NT2/D1 (cell line): ENCODE measurements at regions not wholly inside any gene's neighbourhood (a gene's known extent, or its start where the extent isn't known, plus 50 kb on each side); places are given as distances from the start of the nearest gene placed in this dataset.
"Not testable (repeated sequence)": the region's sequence is repeated elsewhere in the genome, so short reads cannot be mapped to it uniquely, and the experiment has no call there.

Experiments
- DNase-seq: peaks from one replicate; pipeline ENCODE4 v3.0.0-alpha.2; 2011; ENCODE audit warnings: low read depth, low spot score
- H3K27me3 ChIP-seq: 2 replicates; pipeline ENCODE4 v1.6.0; 2011; ENCODE audit warnings: mild to moderate bottlenecking; ENCODE audit not compliant: insufficient read length, insufficient read depth
- H3K36me3 ChIP-seq: 2 replicates; pipeline ENCODE4 v1.6.1; 2011; ENCODE audit warnings: mild to moderate bottlenecking, low read length, mixed read lengths; ENCODE audit not compliant: insufficient read depth, insufficient read length
- H3K4me1 ChIP-seq: 2 replicates; pipeline ENCODE4 v1.5.1; 2011; ENCODE audit not compliant: insufficient read depth, insufficient read length
- H3K4me3 ChIP-seq: 2 replicates; pipeline ENCODE4 v1.5.1; 2011; ENCODE audit warnings: low read depth; ENCODE audit not compliant: insufficient read length
- H3K9ac ChIP-seq: 2 replicates; pipeline ENCODE4 v1.6.0; 2011; ENCODE audit warnings: low read depth; ENCODE audit not compliant: insufficient read length
- H3K9me3 ChIP-seq: 2 replicates; pipeline ENCODE4 v1.5.1; 2011; ENCODE audit warnings: mild to moderate bottlenecking, low read length; ENCODE audit not compliant: insufficient read depth
- SUZ12 ChIP-seq: IDR thresholded peaks from 2 replicates; pipeline ENCODE4 v1.6.1; 2011; ENCODE audit not compliant: insufficient read length, insufficient read depth; ENCODE audit errors: extremely low read depth
- YY1 ChIP-seq: IDR thresholded peaks from 2 replicates; pipeline ENCODE4 v1.6.1; 2011; ENCODE audit not compliant: insufficient read length, insufficient read depth
- ZNF274 ChIP-seq: IDR thresholded peaks from 2 replicates; pipeline ENCODE4 v1.6.1; 2011; ENCODE audit warnings: mild to moderate bottlenecking, low read depth, low read length

DNA sequence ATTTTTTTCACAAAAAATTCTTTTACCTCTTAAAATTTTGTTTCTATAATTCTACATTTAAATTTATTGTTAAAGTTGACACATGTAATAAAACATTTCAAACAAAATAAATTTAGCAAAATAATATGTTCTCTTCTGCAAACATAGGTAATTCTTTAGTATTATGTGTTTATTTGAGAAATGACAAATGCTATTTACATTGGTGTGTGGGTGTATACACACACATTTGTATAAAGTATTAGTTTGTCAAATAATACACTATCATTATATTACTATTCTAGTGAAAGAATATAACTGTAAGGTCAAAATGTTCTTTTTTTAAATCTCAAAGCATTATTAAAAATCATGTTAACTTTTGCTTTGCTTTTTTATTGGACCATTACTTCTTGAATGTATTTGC, 1370.6 kb downstream of the SI start:
- H3K36me3 ChIP-seq = no peaks in the 10 kb centered on the region
- no peak for DNase-seq
- no peak overlapping the region for H3K9ac ChIP-seq
- H3K4me1 ChIP-seq = no peaks in the 10 kb centered on the region
- TF ChIP-seq YY1 = no peak
- no peaks in the 10 kb centered on the region for H3K9me3 ChIP-seq
- no peaks in the 10 kb centered on the region for H3K27me3 ChIP-seq
- no peak overlapping the region for H3K4me3 ChIP-seq

DNA sequence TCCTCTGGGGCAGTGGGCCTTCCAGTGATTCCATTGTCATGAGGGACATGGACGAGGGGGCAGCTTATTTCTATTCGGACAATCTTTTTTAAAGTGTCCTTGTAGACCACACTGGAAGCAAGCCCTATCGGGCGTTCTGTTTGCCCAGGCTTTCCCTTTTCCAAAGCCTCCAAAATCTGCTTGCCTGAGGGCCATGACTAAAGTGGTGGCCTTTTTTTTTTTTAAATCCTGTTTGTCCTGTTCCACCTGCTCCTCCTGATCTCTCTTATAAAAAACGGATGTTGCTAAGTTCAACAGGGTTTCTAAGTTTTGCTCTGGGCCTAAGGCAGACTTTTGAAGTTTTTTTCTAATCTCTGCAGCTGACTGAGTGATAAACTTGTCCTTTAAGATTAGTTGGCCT, 1380.1 kb downstream of the SI start:
- not testable (repeated sequence) for H3K27me3 ChIP-seq, H3K4me1 ChIP-seq, H3K4me3 ChIP-seq, H3K36me3 ChIP-seq, DNase-seq, H3K9me3 ChIP-seq, H3K9ac ChIP-seq

DNA sequence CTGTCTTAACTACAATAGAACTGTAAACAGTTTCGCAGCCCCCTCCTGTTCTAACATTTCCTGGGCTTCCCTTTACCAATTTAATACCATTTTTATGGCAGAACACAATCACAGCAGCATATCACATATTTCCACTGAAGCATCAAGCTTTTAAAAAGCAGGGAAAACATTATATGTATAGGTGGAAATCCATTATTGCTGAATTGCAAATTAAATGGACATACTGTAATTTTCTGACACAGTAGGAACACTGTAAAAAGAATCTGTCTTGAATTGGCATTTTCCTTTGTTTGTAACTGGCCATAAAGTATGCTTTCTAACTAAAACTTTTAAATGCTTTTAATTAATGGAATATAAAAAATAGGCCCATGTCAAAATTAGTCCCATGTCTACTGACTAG, 1385.8 kb downstream of the SI start:
- no peaks in the 10 kb centered on the region for H3K4me1 ChIP-seq
- TF ChIP-seq SUZ12 (no peak), ZNF274 (no peak), YY1 (no peak)

DNA sequence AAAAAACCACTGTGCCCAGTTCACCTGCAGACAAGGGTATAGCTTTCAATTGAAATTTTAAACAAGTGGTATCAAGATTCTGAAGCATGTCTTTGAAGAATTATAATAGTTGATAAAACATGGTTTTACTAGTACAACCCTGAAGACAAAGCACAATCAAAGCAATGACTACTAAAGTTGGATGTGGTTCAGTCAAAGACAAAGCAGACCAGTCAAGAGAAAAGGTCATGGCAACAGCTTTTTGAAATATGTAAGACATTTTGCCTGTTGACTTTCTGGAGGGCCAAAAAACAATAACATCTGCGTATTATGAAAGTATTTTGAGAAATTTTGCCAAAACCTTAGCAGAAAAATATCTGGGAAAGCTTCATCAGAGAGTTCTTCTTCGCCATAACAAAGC, 1393.6 kb downstream of the SI start:
- DNase-seq = no peak
- TF ChIP-seq SUZ12 (no peak), YY1 (no peak), ZNF274 (no peak)
- H3K9me3 ChIP-seq = peaks cover 15% of the 10 kb centered on the region

More for the DNA sequence above, 1385.8 kb downstream of the SI start:
- H3K27me3 ChIP-seq = no peaks in the 10 kb centered on the region
- no peak overlapping the region for H3K9ac ChIP-seq
- H3K4me3 ChIP-seq = no peak overlapping the region
- no peak for DNase-seq
- H3K36me3 ChIP-seq = no peaks in the 10 kb centered on the region
- peaks cover 21% of the 10 kb centered on the region for H3K9me3 ChIP-seq

DNA sequence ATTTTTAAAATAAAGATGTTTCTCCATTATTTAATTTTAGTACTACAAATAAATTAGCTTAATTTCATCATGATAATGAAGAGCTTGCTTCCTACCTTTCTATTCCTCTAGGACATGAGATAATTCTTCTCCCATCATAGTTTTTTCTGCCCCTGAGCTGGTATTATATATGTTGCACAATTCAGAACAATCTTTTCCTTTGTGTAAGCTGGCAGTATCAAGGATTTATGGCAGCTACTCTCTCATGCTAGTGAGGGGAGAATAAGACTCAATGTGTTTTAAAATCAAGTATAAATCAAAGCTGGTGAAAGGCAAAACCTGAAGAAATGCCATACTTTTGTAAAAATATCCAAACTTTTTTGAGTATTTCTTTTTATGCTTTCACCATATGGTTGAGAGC, 1405.3 kb downstream of the SI start:
- Histone ChIP-seq H3K36me3 (no peaks in the 10 kb centered on the region), H3K27me3 (no peaks in the 10 kb centered on the region), H3K4me3 (no peak overlapping the region), H3K9me3 (no peaks in the 10 kb centered on the region; the same call in 1 of the 2 replicates), H3K9ac (no peak overlapping the region), H3K4me1 (no peaks in the 10 kb centered on the region)
- no peak for DNase-seq
- no peak for TF ChIP-seq YY1
- no peak for TF ChIP-seq SUZ12
- TF ChIP-seq ZNF274 = no peak

More for the DNA sequence above, 1393.6 kb downstream of the SI start:
- no peak overlapping the region for H3K4me3 ChIP-seq
- no peaks in the 10 kb centered on the region for H3K36me3 ChIP-seq
- H3K9ac ChIP-seq = no peak overlapping the region
- no peaks in the 10 kb centered on the region for H3K4me1 ChIP-seq
- no peaks in the 10 kb centered on the region for H3K27me3 ChIP-seq

DNA sequence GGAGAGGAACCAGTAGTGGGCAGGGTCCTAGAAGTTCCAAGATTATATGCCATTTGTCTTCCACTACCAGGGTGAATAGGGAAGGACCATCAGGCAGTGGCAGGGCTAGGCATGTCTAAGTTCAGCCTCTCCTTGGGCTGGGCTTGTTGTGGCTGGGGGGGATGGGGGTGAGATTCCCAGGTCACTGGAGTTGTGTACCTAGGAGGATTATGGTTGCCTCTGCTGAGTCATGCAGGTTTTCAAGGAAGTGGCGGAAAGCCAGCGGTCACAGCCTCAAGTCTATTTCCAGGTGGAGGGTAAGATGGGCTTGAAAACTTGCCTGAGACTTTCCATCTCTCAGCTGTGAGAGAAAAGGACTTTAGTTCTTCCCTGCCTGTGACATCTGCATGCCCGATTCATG, 1407.1 kb downstream of the SI start:
- DNase-seq = no peak
- no peak overlapping the region for H3K4me3 ChIP-seq
- no peaks in the 10 kb centered on the region for H3K27me3 ChIP-seq
- no peaks in the 10 kb centered on the region; the same call in 1 of the 2 replicates for H3K9me3 ChIP-seq
- H3K4me1 ChIP-seq = no peaks in the 10 kb centered on the region
- H3K9ac ChIP-seq = no peak overlapping the region
- H3K36me3 ChIP-seq = no peaks in the 10 kb centered on the region
- TF ChIP-seq YY1 (no peak), ZNF274 (no peak), SUZ12 (no peak)

DNA sequence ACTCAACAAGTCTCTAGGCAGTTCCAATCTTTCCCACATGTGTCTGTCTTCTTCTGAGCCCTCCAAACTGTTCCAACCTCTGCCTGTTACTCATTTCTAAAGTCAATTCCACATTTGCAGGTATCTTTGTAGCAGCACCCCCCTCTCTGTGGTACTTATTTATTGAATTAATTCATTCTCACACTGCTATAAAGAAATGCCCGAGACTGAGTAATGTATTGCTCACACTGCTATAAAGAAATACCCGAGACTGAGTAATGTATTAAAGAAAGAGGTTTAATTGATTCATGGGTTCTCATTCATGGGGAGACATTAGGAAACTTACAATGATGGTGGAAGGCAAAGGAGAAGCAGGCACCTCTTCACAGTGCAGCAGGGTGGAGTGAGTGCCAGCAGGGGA, 1413.8 kb downstream of the SI start:
- Histone ChIP-seq H3K9ac (no peak overlapping the region), H3K27me3 (no peaks in the 10 kb centered on the region), H3K9me3 (no peaks in the 10 kb centered on the region), H3K4me1 (no peaks in the 10 kb centered on the region), H3K36me3 (no peaks in the 10 kb centered on the region), H3K4me3 (no peak overlapping the region)
- TF ChIP-seq ZNF274 (no peak), SUZ12 (no peak), YY1 (no peak)
- DNase-seq = no peak

DNA sequence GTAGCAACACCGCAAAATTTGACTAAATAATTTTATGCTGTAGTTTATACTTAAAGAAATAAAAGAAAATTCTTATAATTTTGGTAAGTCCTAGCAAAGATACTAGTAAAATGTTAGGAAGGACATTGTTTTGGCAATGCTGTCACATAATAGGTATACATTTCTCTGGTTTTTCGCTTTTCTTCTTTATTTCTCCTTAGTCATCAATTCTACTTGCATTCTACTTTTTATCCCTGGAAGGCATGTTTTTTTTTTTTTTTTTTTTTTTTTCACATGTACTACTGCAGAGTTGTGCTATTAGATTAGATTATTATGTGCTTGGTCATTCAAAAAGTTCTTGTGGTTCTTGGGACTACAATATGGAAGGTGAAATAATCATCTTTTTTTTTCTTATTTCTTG, 1421.2 kb downstream of the SI start:
- Histone ChIP-seq H3K36me3 (no peaks in the 10 kb centered on the region), H3K27me3 (no peaks in the 10 kb centered on the region), H3K4me3 (no peak overlapping the region), H3K9ac (no peak overlapping the region), H3K9me3 (no peaks in the 10 kb centered on the region), H3K4me1 (no peaks in the 10 kb centered on the region)
- TF ChIP-seq ZNF274 (no peak), YY1 (no peak), SUZ12 (no peak)
- no peak for DNase-seq
